ENCODE measurements at regions not wholly inside any gene's neighbourhood (a gene's known extent, or its start where the extent isn't known, plus 50 kb on each side); places are given as distances from the start of the nearest gene placed in this dataset.

DNA sequence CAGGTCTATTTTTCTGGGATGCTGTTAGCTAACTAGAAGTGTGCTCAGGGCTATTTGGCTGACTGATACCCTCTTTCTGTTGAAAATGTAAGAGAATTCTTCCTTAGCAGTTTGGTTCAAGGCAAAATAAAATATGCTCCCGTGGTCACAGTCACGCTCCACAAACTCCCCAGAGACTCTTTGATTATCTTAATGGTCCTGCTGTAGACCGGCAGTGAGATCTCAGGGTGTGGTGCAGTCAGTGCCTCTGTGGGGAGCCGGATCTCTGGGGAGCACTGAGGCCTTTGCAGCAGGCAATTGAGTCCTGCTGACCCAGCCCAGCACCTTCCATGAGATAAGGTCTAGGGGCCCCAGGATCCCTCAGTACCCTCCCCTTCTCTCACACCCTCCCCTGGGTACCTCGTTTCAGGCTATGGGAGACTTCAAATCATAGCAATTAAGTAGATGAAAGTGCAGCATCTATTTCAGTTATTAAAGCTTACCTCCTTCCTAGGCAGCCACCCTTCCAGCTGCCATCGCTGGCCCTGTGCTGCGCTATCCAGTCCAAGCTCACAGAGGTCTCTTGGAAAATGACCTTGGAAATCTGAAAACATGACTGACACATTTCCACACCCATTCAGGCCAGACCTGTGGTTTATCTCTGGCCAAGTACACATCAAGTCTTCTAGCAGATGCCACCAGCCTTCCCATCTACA is 98.1 kb downstream of the SEC16B start:
- Histone ChIP-seq H2AFZ (ENCODE audit: low read length) (no peak overlapping the region), H3K36me3 (replicated peaks in 1 of 2; ENCODE audit: control insufficient read depth in 1 of 2, insufficient read depth in 2 of 2, low read length in 2 of 2) (no peaks in the 10 kb centered on the region), H3K4me1 (ENCODE audit: insufficient read depth, low read length) (peaks cover 21% of the 10 kb centered on the region), H3K79me2 (ENCODE audit: insufficient read depth, low read length) (no peaks in the 10 kb centered on the region), H3K9ac (ENCODE audit: insufficient read depth, low read depth, low read length) (no peak overlapping the region), H3K9me3 (ENCODE audit: low read length) (no peaks in the 10 kb centered on the region), H3K4me2 (ENCODE audit: low read depth, low read length) (no peak overlapping the region), H4K20me1 (ENCODE audit: insufficient read depth, low read length) (0 out of 2 replicates have a peak, but pooled peaks cover 2% of the 10 kb centered on the region), H3K27me3 (ENCODE audit: control insufficient read depth in 1 of 2, insufficient read depth in 2 of 2, low read length in 2 of 2) (peaks cover 4 to 37% of the 10 kb centered on the region in 2 experiments), H3K27ac (ENCODE audit: extremely low read length, insufficient read depth, low read length) (no peak overlapping the region), H3K4me3 (replicated peaks in 1 of 3; ENCODE audit: insufficient read depth in 1 of 3, low read depth in 2 of 3, low read length in 3 of 3) (no peak overlapping the region)
- ChIA-PET POLR2A (no interaction called here), CTCF (ENCODE audit: low intra/inter-chr PET ratio, low total read pairs) (no interaction called here)
- no peak for DNase-seq (ENCODE audit: low spot score)
- intact Hi-C loops (cut with micrococcal nuclease; ENCODE audit: unreplicated experiment), result no loop called here
- BruUV-seq (replicated peaks), result no TSS peak
- no peak for TF ChIP-seq ZBTB40 (IDR thresholded peaks at IDR 0.05)
- no peak for TF ChIP-seq ZBTB40 (CRISPR knock-in tag; IDR thresholded peaks at IDR 0.05)
- no peak for FAIRE-seq
- 48% methylated on average over 6 of the region's 7 CpGs for WGBS (ENCODE audit: low lambda C conversion rate)
- peak; percentile 67 for ATAC-seq
- in situ Hi-C loops (cut with HindIII; ENCODE audit: extremely low pct_ligation_motif_present, low pct_unique_long_range_greater_than_20kb), result no loop called here

Data from HepG2 (cell line).